GM10248 (cell line): ENCODE measurements at regions not wholly inside any gene's neighbourhood (a gene's known extent, or its start where the extent isn't known, plus 50 kb on each side); places are given as distances from the start of the nearest gene placed in this dataset.

Source experiments
- CTCF ChIA-PET: fragments of 300-600 bp; sonication (Branson Sonifier 250); formaldehyde crosslinking; extraction: SDS; loops from one replicate; lab custom pipeline; 2021; ENCODE audit warnings: antibody characterized with exemption; lab: Yijun Ruan, JAX
- POLR2A ChIA-PET: fragments of 350-650 bp; sonication (Branson Sonifier 250); formaldehyde crosslinking; extraction: SDS; loops from one replicate; lab custom pipeline; 2020; ENCODE audit warnings: antibody characterized with exemption; lab: Yijun Ruan, JAX
- DNase-seq: peaks from one replicate; pipeline ENCODE4 v3.0.0; 2012; ENCODE audit errors: extremely low spot score
- CTCF ChIP-seq: IDR thresholded peaks from 2 replicates; pipeline ENCODE4 v1.5.1; 2012; ENCODE audit warnings: mild to moderate bottlenecking, low read depth; ENCODE audit errors: extremely low read depth, missing control alignments, control extremely low read depth

GRCh38 chr5:60512117-60512516, 187.8 kb downstream of the DEPDC1B start:
- ChIA-PET POLR2A (no interaction called here), CTCF (no interaction called here)
- DNase-seq: no peak
- no peak for TF ChIP-seq CTCF

GRCh38 chr5:60510663-60511062, 189.3 kb downstream of the DEPDC1B start:
- ChIA-PET POLR2A (no interaction called here), CTCF (interaction anchor here (1.2 to 1.3 kb wide), 3 partner anchors 10 to 17 kb away, joined by 3 to 6 read pairs (median 5); no protein-coding TSS in a partner anchor)
- no peak for TF ChIP-seq CTCF
- no peak for DNase-seq

GRCh38 chr5:60510049-60510448, 189.9 kb downstream of the DEPDC1B start:
- POLR2A ChIA-PET: interaction anchor here (1.3 kb wide), 1 partner anchor 12 kb away, joined by 5 read pairs; no protein-coding TSS in a partner anchor
- no peak for DNase-seq
- no peak for TF ChIP-seq CTCF
- CTCF ChIA-PET: interaction anchor here (1.2 to 3.7 kb wide), 5 partner anchors 7 to 179 kb away, joined by 3 to 19 read pairs (median 5); no protein-coding TSS in a partner anchor

- ChIA-PET POLR2A (interaction anchor here (1.3 kb wide), 1 partner anchor 12 kb away, joined by 5 read pairs; no protein-coding TSS in a partner anchor), CTCF (interaction anchor here (1.2 to 3.7 kb wide), 5 partner anchors 8 to 180 kb away, joined by 3 to 19 read pairs (median 5); no protein-coding TSS in a partner anchor)
- DNase-seq: no peak
- TF ChIP-seq CTCF: no peak
These were observed 190.4 kb downstream of the DEPDC1B start for GRCh38 chr5:60509519-60509918.

GRCh38 chr5:60507687-60508086, 192.3 kb downstream of the DEPDC1B start:
- POLR2A ChIA-PET: interaction anchor here (1.1 kb wide), 1 partner anchor 10 kb away, joined by 3 read pairs; no protein-coding TSS in a partner anchor
- no peak for DNase-seq
- CTCF ChIA-PET: interaction anchor here (0.9 to 3.7 kb wide), 5 partner anchors 9 to 161 kb away, joined by 3 to 19 read pairs (median 4); no protein-coding TSS in a partner anchor
- TF ChIP-seq CTCF: no peak

GRCh38 chr5:60505373-60506171, 194.4 kb downstream of the DEPDC1B start:
- DNase-seq: no peak
- no peak for TF ChIP-seq CTCF
- ChIA-PET POLR2A (interaction anchor here (2.1 kb wide), 1 partner anchor 12 kb away, joined by 8 read pairs; no protein-coding TSS in a partner anchor), CTCF (interaction anchor here (0.8 to 3.7 kb wide), 5 partner anchors 9 to 26 kb away, joined by 3 to 17 read pairs (median 3); no protein-coding TSS in a partner anchor)
